ENCODE measurements at regions not wholly inside any gene's neighbourhood (a gene's known extent, or its start where the extent isn't known, plus 50 kb on each side); places are given as distances from the start of the nearest gene placed in this dataset.

- Histone ChIP-seq H3K27ac (no peak overlapping the region), H3K9me2 (ENCODE audit: insufficient read depth) (no peaks in the 10 kb centered on the region), H3K36me3 (ENCODE audit: low read depth) (no peaks in the 10 kb centered on the region), H2AFZ (no peak overlapping the region), H3K79me2 (ENCODE audit: low read depth) (no peaks in the 10 kb centered on the region), H3K4me3 (no peak overlapping the region), H4K20me1 (ENCODE audit: insufficient read depth) (no peaks in the 10 kb centered on the region), H3K9me3 (ENCODE audit: insufficient read depth, low read depth) (no peaks in the 10 kb centered on the region), H3K27me3 (ENCODE audit: insufficient read depth, low read depth) (no peaks in the 10 kb centered on the region), H3F3A (ENCODE audit: insufficient read depth, low read depth) (no peaks in the 10 kb centered on the region), H3K4me1 (replicated peaks; ENCODE audit: insufficient read depth) (no peaks in the 10 kb centered on the region), H3K4me2 (no peak overlapping the region)
- POLR2A ChIA-PET (ENCODE audit: unreplicated experiment), result no interaction called here
- intact Hi-C loops (cut with micrococcal nuclease; ENCODE audit: unreplicated experiment), result no loop called here
- BruUV-seq (replicated peaks), result no TSS peak
- no peak for DNase-seq
- TF ChIP-seq CTCF (conservative IDR thresholded peaks at IDR 0.05) (no peak), EZH2 (IDR thresholded peaks at IDR 0.05; ENCODE audit: low read depth) (no peak)
- CTCF ChIA-PET, result no interaction called here
These were observed 338.2 kb upstream of the ZFP64 start for GRCh38 chr20:52529826-52530225.

GRCh38 chr20:52524861-52525260 lies 333.3 kb upstream of the ZFP64 start:
- BruUV-seq (replicated peaks), result no TSS peak
- CTCF ChIA-PET, result no interaction called here

GRCh38 chr20:52518735-52519134 lies 327.2 kb upstream of the ZFP64 start:
- no TSS peak for BruUV-seq (replicated peaks)
- CTCF ChIA-PET, result no interaction called here
- POLR2A ChIA-PET (ENCODE audit: unreplicated experiment), result no interaction called here

More at GRCh38 chr20:52524861-52525260, 333.3 kb upstream of the ZFP64 start:
- Histone ChIP-seq H3K4me1 (replicated peaks; ENCODE audit: insufficient read depth) (no peaks in the 10 kb centered on the region), H2AFZ (no peak overlapping the region), H3K79me2 (ENCODE audit: low read depth) (no peaks in the 10 kb centered on the region), H3K9me3 (ENCODE audit: insufficient read depth, low read depth) (no peaks in the 10 kb centered on the region), H3K4me3 (no peak overlapping the region), H3K4me2 (no peak overlapping the region), H3K27ac (no peak overlapping the region), H3K36me3 (ENCODE audit: low read depth) (no peaks in the 10 kb centered on the region), H3K9me2 (ENCODE audit: insufficient read depth) (no peaks in the 10 kb centered on the region), H3F3A (ENCODE audit: insufficient read depth, low read depth) (no peaks in the 10 kb centered on the region), H4K20me1 (ENCODE audit: insufficient read depth) (no peaks in the 10 kb centered on the region), H3K27me3 (ENCODE audit: insufficient read depth, low read depth) (no peaks in the 10 kb centered on the region)
- no peak for DNase-seq
- intact Hi-C loops (cut with micrococcal nuclease; ENCODE audit: unreplicated experiment), result no loop called here
- POLR2A ChIA-PET (ENCODE audit: unreplicated experiment), result no interaction called here
- TF ChIP-seq CTCF (conservative IDR thresholded peaks at IDR 0.05), result no peak
- TF ChIP-seq EZH2 (IDR thresholded peaks at IDR 0.05; ENCODE audit: low read depth), result no peak

More at GRCh38 chr20:52518735-52519134, 327.2 kb upstream of the ZFP64 start:
- no peak overlapping the region for H2AFZ ChIP-seq
- H3K4me3 ChIP-seq, result no peak overlapping the region
- DNase-seq, result no peak
- H3K36me3 ChIP-seq (ENCODE audit: low read depth), result no peaks in the 10 kb centered on the region
- no peaks in the 10 kb centered on the region for H4K20me1 ChIP-seq (ENCODE audit: insufficient read depth)
- intact Hi-C loops (cut with micrococcal nuclease; ENCODE audit: unreplicated experiment), result no loop called here
- H3K4me2 ChIP-seq, result no peak overlapping the region
- no peak overlapping the region for H3K27ac ChIP-seq
- no peaks in the 10 kb centered on the region for H3K27me3 ChIP-seq (ENCODE audit: insufficient read depth, low read depth)
- no peaks in the 10 kb centered on the region for H3K9me2 ChIP-seq (ENCODE audit: insufficient read depth)
- no peaks in the 10 kb centered on the region for H3K79me2 ChIP-seq (ENCODE audit: low read depth)
- TF ChIP-seq CTCF (conservative IDR thresholded peaks at IDR 0.05), result no peak
- no peak for TF ChIP-seq EZH2 (IDR thresholded peaks at IDR 0.05; ENCODE audit: low read depth)
- no peaks in the 10 kb centered on the region for H3K9me3 ChIP-seq (ENCODE audit: insufficient read depth, low read depth)
- H3K4me1 ChIP-seq (replicated peaks; ENCODE audit: insufficient read depth), result no peaks in the 10 kb centered on the region
- H3F3A ChIP-seq (ENCODE audit: insufficient read depth, low read depth), result no peaks in the 10 kb centered on the region

Measured in PC-9 (cell line).